Effector CD8-positive, alpha-beta T cell (primary cell): ENCODE measurements at regions not wholly inside any gene's neighbourhood (a gene's known extent, or its start where the extent isn't known, plus 50 kb on each side); places are given as distances from the start of the nearest gene placed in this dataset.

Experiments used
- DNase-seq: peaks from one replicate; lab custom pipeline; 2025; lab: John Stamatoyannopoulos, UW

- DNase-seq: no peak
Measured at GRCh38 chr7:113710310-113711096, 208.3 kb downstream of the PPP1R3A start.

GRCh38 chr7:113705439-113705838, 213.4 kb downstream of the PPP1R3A start:
- no peak for DNase-seq

- DNase-seq: no peak
Measured at GRCh38 chr7:113698556-113699220, 220.1 kb downstream of the PPP1R3A start.

- no peak for DNase-seq
Measured at GRCh38 chr7:113694149-113694548, 224.7 kb downstream of the PPP1R3A start.

DNA sequence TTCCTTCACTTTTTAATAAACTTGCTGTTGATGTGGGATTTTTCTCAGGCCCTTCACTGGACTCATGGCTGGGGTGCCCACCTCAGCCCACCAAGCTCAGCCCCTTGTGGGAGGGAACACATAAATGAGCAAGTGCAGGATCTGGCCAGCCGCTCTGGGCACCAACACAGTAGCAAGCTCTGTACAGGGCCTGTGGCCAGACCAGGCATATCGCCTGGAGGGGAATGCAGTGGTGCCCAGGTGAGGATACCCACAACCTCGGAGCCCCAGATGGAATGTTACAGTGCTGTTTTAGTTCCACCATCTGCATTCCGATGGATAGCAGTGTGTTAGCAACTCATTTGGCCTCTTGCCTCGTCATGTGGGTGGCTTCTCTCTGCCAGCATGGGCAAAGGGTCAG, 234.6 kb downstream of the PPP1R3A start:
- no peak for DNase-seq

- no peak for DNase-seq
Measured at GRCh38 chr7:113677811-113678210, 241.0 kb downstream of the PPP1R3A start.

GRCh38 chr7:113664867-113665266, 253.9 kb downstream of the PPP1R3A start:
- no peak for DNase-seq

DNA sequence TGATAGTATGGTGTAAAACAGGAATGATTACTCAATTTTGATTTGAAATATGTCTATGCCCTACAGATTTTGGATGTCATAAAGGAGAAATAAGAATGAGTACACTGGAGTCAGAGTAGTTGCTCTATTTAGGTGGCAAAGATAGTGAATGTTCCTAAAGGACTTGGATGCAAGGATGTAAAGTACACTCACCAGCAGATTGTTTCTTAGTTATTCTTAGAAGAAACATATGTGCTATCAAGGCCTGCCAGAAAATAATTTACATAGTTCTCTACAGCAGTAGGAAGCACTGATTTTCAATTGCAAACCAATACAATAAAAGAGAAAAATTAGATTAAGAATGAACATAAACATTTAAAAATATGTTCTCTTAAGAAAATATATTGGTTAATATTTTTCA, 259.4 kb downstream of the PPP1R3A start:
- no peak for DNase-seq

DNA sequence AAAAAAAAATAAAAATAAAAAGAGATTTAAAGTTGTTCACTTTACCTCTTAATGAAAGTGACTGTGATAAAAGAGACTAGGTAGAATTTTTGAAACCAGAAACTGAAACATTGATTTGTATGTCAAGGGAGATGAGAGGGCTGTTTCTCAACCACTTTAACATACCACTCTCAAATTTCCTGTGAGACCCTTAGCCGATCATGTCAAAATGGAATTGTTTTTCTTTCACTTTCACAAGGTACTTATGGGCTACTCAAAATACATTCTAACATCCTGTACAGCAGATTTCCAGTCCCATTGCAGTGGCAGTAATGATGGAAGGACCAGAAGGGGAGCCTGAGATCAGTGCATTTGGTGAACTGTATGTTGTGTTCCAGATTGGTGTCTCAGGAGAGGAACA, 261.2 kb downstream of the PPP1R3A start:
- DNase-seq: no peak

DNA sequence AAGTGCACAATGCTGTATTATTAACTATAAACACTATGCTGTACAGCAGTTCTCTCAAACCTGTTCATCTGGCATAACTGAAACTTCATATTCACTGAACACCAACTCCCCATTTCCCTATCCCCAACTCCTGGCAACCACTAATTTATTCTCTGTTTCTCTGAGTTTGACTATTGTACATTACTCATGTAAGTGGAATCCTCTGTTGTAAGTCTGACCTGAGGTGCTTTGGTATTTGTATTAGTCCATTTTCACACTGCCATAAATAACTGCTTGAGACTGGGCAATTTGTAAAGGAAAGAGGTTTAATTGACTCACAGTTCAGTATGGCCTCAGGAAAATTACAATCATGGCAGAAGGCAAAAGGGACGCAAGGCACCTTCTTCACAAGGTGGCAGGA, 266.3 kb downstream of the PPP1R3A start:
- no peak for DNase-seq

DNA sequence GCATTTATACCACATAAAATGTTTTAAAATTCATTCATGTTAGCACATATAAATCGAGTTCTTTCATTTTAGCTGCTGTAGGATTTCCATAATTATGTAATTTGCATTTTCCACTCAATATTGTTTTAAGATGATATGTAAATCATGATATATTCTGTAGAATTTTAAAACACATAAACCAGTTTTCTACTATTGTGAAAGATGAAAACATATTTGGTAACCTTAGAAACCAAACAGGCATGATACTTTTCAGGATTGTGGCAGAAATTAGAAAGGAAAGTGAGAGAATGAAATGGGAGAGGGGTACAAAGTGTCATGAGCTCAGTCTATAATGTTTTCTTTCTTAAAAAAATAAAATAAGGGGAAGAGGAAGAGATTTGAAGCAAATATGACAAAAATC, 269.3 kb downstream of the PPP1R3A start:
- DNase-seq: no peak

DNA sequence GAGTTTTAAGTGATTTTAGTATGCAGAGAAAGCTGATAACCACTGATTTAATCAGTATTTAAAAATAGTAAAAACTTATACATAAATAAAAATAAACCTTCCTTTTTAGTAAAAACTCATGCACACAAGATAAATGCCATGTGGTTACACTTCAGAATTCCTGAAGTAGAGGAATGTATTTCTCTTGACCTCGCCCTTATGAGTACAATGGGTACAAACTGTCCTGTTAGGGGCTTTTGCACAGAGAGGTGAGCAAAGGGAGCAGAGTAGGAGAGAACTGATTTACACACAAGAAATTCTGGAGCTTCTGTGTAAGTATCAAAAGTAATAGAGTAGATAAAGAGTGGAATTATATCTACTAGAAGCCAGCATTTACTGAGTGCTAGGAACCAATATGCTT, 279.6 kb downstream of the PPP1R3A start:
- no peak for DNase-seq

GRCh38 chr7:113636727-113637421, 281.9 kb downstream of the PPP1R3A start:
- no peak for DNase-seq

- no peak for DNase-seq
Measured at GRCh38 chr7:113635492-113635891, 283.3 kb downstream of the PPP1R3A start.

GRCh38 chr7:113633073-113633472, 285.7 kb downstream of the PPP1R3A start:
- no peak for DNase-seq

GRCh38 chr7:113628948-113629847, 289.6 kb downstream of the PPP1R3A start:
- DNase-seq: no peak

- DNase-seq: no peak
Measured at GRCh38 chr7:113625494-113626102, 293.2 kb downstream of the PPP1R3A start.

GRCh38 chr7:113622796-113623195, 296.0 kb downstream of the PPP1R3A start:
- DNase-seq: no peak

DNA sequence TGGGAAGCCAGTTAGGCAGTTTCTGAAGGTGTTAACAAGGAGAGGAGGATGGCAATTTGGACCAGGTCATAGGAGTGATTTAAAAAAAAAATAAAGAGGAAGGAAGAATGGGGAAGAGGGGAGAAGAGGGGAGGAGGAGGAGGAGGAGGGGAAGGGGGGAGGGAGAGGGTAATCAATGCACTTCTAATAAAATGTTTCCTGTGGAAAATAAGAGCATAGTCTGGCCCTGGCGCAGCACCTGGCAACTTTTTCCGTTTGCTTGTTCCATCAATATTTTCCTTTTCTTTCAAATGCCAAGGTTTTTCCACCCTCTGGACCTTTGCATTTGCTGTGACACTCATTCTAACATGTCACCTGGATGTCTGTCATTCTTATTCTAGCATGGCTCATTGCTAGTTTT, 308.2 kb downstream of the PPP1R3A start:
- no peak for DNase-seq

- DNase-seq: no peak
Measured at GRCh38 chr7:113608782-113609181, 310.0 kb downstream of the PPP1R3A start.

DNA sequence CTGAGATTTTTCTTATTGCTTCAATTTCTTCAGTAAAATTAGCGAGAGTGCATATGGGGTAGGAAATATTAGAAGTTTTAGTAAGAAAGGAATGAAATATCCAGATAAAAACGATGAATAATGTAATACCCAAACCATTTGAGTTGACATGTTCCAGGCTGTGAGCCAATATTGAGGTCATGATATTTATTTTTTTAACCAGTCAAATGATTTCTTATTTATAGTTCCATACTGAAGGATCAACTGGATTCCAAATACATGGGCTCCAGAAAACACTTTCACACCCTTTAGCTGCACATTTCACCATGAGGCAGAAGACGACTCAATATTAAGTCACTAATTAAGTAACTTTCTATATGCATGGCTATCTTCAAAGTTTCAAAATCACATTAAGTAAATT, 312.5 kb downstream of the PPP1R3A start:
- no peak for DNase-seq
